HFFc6 (cell line): ENCODE measurements at regions not wholly inside any gene's neighbourhood (a gene's known extent, or its start where the extent isn't known, plus 50 kb on each side); places are given as distances from the start of the nearest gene placed in this dataset.

Experiments
- DNase-seq: peaks from one replicate; pipeline ENCODE4 v3.0.0-alpha.2; 2018
- H3K27ac Mint-ChIP-seq: 2 replicates; pipeline ENCODE4 v1.8.0; 2020; ENCODE audit warnings: mild to moderate bottlenecking, mixed read lengths
- H3K27me3 Mint-ChIP-seq: 2 replicates; pipeline ENCODE4 v1.8.0; 2021; ENCODE audit warnings: mild to moderate bottlenecking, moderate library complexity, mixed read lengths; ENCODE audit not compliant: insufficient read depth
- H3K36me3 Mint-ChIP-seq: 2 replicates; pipeline ENCODE4 v1.8.0; 2021; ENCODE audit warnings: low read depth, mixed read lengths
- H3K4me1 Mint-ChIP-seq: 2 replicates; pipeline ENCODE4 v1.8.0; 2020; ENCODE audit warnings: low read depth, mixed read lengths
- H3K4me3 Mint-ChIP-seq: 2 replicates; pipeline ENCODE4 v1.8.0; 2020; ENCODE audit warnings: mild to moderate bottlenecking, moderate library complexity, mixed read lengths
- H3K9me3 Mint-ChIP-seq: 2 replicates; pipeline ENCODE4 v1.8.0; 2020; ENCODE audit warnings: mild to moderate bottlenecking, mixed read lengths
- TF ChIP-seq, protein P1 (sequence below): fragments of 200-600 bp; sonication (generic); IDR thresholded peaks from 2 replicates; pipeline ENCODE4 v1.5.0; 2021; ENCODE audit warnings: antibody characterized with exemption, mild to moderate bottlenecking

- peaks cover 6% of the 10 kb centered on the region for H3K4me1 Mint-ChIP-seq
- TF ChIP-seq, protein P1, sequence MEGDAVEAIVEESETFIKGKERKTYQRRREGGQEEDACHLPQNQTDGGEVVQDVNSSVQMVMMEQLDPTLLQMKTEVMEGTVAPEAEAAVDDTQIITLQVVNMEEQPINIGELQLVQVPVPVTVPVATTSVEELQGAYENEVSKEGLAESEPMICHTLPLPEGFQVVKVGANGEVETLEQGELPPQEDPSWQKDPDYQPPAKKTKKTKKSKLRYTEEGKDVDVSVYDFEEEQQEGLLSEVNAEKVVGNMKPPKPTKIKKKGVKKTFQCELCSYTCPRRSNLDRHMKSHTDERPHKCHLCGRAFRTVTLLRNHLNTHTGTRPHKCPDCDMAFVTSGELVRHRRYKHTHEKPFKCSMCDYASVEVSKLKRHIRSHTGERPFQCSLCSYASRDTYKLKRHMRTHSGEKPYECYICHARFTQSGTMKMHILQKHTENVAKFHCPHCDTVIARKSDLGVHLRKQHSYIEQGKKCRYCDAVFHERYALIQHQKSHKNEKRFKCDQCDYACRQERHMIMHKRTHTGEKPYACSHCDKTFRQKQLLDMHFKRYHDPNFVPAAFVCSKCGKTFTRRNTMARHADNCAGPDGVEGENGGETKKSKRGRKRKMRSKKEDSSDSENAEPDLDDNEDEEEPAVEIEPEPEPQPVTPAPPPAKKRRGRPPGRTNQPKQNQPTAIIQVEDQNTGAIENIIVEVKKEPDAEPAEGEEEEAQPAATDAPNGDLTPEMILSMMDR: no peak
- H3K4me3 Mint-ChIP-seq: no peak overlapping the region
- no peak for DNase-seq
- H3K36me3 Mint-ChIP-seq: no peaks in the 10 kb centered on the region
- H3K27me3 Mint-ChIP-seq: peaks cover 18% of the 10 kb centered on the region; the same call in 1 of the 2 replicates
- no peak overlapping the region for H3K27ac Mint-ChIP-seq
- H3K9me3 Mint-ChIP-seq: no peaks in the 10 kb centered on the region
These were observed 131.2 kb upstream of the DYRK2 start for GRCh38 chr12:67517181-67517887.

GRCh38 chr12:67519484-67520433, 128.8 kb upstream of the DYRK2 start:
- peaks cover 6% of the 10 kb centered on the region for H3K4me1 Mint-ChIP-seq
- no peak for DNase-seq
- no peak overlapping the region for H3K27ac Mint-ChIP-seq
- H3K36me3 Mint-ChIP-seq: no peaks in the 10 kb centered on the region
- TF ChIP-seq, protein P1: no peak
- no peak overlapping the region for H3K4me3 Mint-ChIP-seq
- H3K9me3 Mint-ChIP-seq: no peaks in the 10 kb centered on the region
- peaks cover 24% of the 10 kb centered on the region; the same call in 1 of the 2 replicates for H3K27me3 Mint-ChIP-seq

DNA sequence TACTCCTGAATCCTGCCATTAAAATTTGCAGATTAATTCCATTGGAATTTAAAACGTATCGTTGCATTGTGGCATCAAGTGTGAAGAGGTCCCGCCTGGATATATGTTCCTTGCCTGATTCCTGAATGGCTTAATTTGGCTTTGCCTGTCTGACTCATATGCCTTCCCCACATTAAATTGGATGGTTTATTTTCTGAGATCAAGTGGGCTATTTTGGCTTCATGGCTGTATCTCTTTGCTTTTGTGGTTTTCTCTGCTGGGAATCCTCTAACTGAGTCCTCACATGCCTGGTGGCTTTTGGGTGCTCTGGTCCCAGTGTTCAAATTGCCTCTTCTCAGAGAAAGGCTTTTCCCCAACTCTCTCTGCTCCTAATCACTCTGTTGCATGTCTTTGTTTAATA, 127.9 kb upstream of the DYRK2 start:
- no peaks in the 10 kb centered on the region for H3K9me3 Mint-ChIP-seq
- H3K36me3 Mint-ChIP-seq: no peaks in the 10 kb centered on the region
- no peak overlapping the region for H3K4me3 Mint-ChIP-seq
- DNase-seq: no peak
- peaks cover 16% of the 10 kb centered on the region; the same call in 1 of the 2 replicates for H3K27me3 Mint-ChIP-seq
- H3K4me1 Mint-ChIP-seq: peaks cover 6% of the 10 kb centered on the region
- TF ChIP-seq, protein P1: no peak
- H3K27ac Mint-ChIP-seq: no peak overlapping the region

GRCh38 chr12:67522222-67522621, 126.3 kb upstream of the DYRK2 start:
- Mint-ChIP-seq H3K36me3 (no peaks in the 10 kb centered on the region), H3K27ac (no peak overlapping the region), H3K9me3 (no peaks in the 10 kb centered on the region), H3K27me3 (peaks cover 12% of the 10 kb centered on the region; the same call in 1 of the 2 replicates), H3K4me3 (no peak overlapping the region), H3K4me1 (peaks cover 1% of the 10 kb centered on the region)
- no peak for DNase-seq
- TF ChIP-seq, protein P1: no peak

DNA sequence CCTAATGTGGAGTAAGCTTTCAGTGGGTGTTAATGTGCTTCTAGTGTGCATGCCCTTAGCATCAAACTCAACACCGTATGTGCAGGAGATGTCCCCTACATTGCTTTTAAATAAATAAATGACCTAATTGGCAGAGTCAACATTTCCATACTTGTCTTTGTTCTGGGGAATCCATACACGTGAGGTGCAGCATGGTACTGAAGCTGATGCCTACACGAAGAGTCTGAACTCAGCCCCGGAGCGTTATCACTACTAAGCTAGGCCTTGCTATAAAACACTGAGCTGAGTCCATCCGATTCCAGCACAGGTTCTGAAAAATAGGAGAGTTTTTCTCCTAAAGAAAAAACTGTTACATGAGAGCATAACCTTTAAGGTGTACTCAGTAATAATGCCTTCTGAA, 125.0 kb upstream of the DYRK2 start:
- Mint-ChIP-seq H3K27ac (no peak overlapping the region), H3K9me3 (no peaks in the 10 kb centered on the region), H3K27me3 (peaks cover 12% of the 10 kb centered on the region; the same call in 1 of the 2 replicates), H3K4me1 (no peaks in the 10 kb centered on the region; the same call in 1 of the 2 replicates), H3K4me3 (no peak overlapping the region), H3K36me3 (no peaks in the 10 kb centered on the region)
- TF ChIP-seq, protein P1: no peak
- DNase-seq: no peak
